WERI-Rb-1 (cell line): ENCODE measurements at regions not wholly inside any gene's neighbourhood (a gene's known extent, or its start where the extent isn't known, plus 50 kb on each side); places are given as distances from the start of the nearest gene placed in this dataset.

Source experiments
- DNase-seq: peaks from one replicate; pipeline ENCODE4 v3.0.0-alpha.2; 2020
- H3K27ac ChIP-seq: fragments of 250-450 bp; sonication (Bioruptor Pico); 2 replicates; pipeline ENCODE4 v1.5.1; 2020; ENCODE audit warnings: mild to moderate bottlenecking, moderate library complexity
- H3K27me3 ChIP-seq: fragments of 250-450 bp; sonication (Bioruptor Pico); 2 replicates; pipeline ENCODE4 v1.5.1; 2021; ENCODE audit warnings: mild to moderate bottlenecking, low read depth, moderate library complexity; ENCODE audit not compliant: insufficient read depth, severe bottlenecking
- H3K36me3 ChIP-seq: fragments of 250-450 bp; sonication (Bioruptor Pico); 2 replicates; pipeline ENCODE4 v1.5.1; 2020; ENCODE audit warnings: mild to moderate bottlenecking, moderate library complexity
- H3K4me3 ChIP-seq: 2 replicates; pipeline ENCODE4 v1.5.1; 2011; ENCODE audit warnings: low read depth, mild to moderate bottlenecking, control low read depth, low read length
- H3K9me3 ChIP-seq: fragments of 250-450 bp; sonication (Bioruptor Pico); 2 replicates; pipeline ENCODE4 v1.5.1; 2021; ENCODE audit warnings: mild to moderate bottlenecking, moderate library complexity; ENCODE audit not compliant: severe bottlenecking
- CTCF ChIP-seq: IDR thresholded peaks from 2 replicates; pipeline ENCODE4 v1.5.1; 2011; ENCODE audit warnings: low read depth, mild to moderate bottlenecking, control low read depth, inconsistent platforms, low read length

GRCh38 chr11:95695181-95695580 is 94.4 kb downstream of the FAM76B start:
- no peak for DNase-seq
- Histone ChIP-seq H3K27me3 (no peaks in the 10 kb centered on the region), H3K36me3 (no peaks in the 10 kb centered on the region), H3K4me3 (no peak overlapping the region), H3K27ac (no peak overlapping the region), H3K9me3 (no peaks in the 10 kb centered on the region)
- TF ChIP-seq CTCF = no peak

DNA sequence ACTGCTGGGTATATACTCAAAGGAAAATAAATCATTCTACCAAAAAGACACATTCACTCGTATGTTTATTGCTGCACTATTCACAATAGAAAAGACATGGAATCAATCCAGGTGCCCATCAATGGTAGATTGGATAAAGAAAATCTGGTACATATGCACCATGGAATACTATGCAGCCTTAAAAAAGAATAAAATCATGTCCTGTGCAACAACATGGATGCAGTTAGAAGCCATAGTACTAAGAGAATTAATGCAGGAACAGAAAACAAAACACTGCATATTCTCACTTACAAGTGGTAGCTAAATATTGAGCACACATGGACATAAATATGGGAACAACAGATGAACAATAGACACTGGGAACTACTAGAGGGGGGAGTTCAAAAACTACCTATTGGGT is 96.3 kb downstream of the FAM76B start:
- Histone ChIP-seq H3K27me3 (no peaks in the 10 kb centered on the region), H3K36me3 (no peaks in the 10 kb centered on the region), H3K4me3 (no peak overlapping the region), H3K27ac (no peak overlapping the region), H3K9me3 (no peaks in the 10 kb centered on the region)
- no peak for TF ChIP-seq CTCF
- no peak for DNase-seq

GRCh38 chr11:95692526-95693260 is 96.9 kb downstream of the FAM76B start:
- H3K4me3 ChIP-seq = no peak overlapping the region
- no peak for DNase-seq

DNA sequence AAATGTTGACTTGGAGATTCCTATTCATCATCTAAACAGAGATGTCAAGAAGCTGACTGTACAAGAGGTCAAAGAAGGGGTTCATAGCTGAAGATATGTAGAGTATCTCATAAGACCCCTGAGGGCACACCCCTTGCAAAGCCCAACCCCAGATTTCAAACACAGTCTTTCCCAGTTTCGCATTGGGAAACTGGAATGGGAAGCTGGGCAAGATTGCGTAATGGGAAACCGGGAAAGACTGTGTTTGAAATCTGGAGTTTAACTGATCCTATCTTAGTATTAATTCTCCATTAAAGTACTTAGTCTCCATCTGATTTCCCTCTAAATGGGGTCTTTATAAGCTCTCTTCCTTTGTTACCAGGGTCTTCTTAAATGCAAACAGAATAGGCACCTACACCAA is 99.5 kb downstream of the FAM76B start:
- no peak overlapping the region for H3K27ac ChIP-seq
- no peaks in the 10 kb centered on the region for H3K9me3 ChIP-seq
- no peak for TF ChIP-seq CTCF
- DNase-seq = no peak
- H3K27me3 ChIP-seq = no peaks in the 10 kb centered on the region
- no peak overlapping the region for H3K4me3 ChIP-seq
- H3K36me3 ChIP-seq = no peaks in the 10 kb centered on the region

More at GRCh38 chr11:95692526-95693260, 96.9 kb downstream of the FAM76B start:
- H3K27ac ChIP-seq = no peak overlapping the region
- H3K36me3 ChIP-seq = no peaks in the 10 kb centered on the region
- H3K27me3 ChIP-seq = no peaks in the 10 kb centered on the region
- H3K9me3 ChIP-seq = no peaks in the 10 kb centered on the region
- no peak for TF ChIP-seq CTCF

- no peaks in the 10 kb centered on the region for H3K27me3 ChIP-seq
- H3K36me3 ChIP-seq = no peaks in the 10 kb centered on the region
- no peak for DNase-seq
- no peak overlapping the region for H3K27ac ChIP-seq
- no peaks in the 10 kb centered on the region for H3K9me3 ChIP-seq
- TF ChIP-seq CTCF = no peak
- H3K4me3 ChIP-seq = no peak overlapping the region
Measured at GRCh38 chr11:95688501-95689222, 100.9 kb downstream of the FAM76B start.
